Endodermal cell (in vitro differentiated cells): ENCODE measurements at regions not wholly inside any gene's neighbourhood (a gene's known extent, or its start where the extent isn't known, plus 50 kb on each side); places are given as distances from the start of the nearest gene placed in this dataset.

Source experiments
- DNase-seq: peaks from one replicate; pipeline ENCODE4 v3.0.0-alpha.2; 2017
- H3K27ac ChIP-seq: 2 replicates; pipeline ENCODE4 v1.5.1; 2013; ENCODE audit warnings: mild to moderate bottlenecking, low read depth, low read length, moderate library complexity
- H3K27me3 ChIP-seq: 2 replicates; pipeline ENCODE4 v1.6.1; 2013; ENCODE audit warnings: mild to moderate bottlenecking, low read length, moderate library complexity; ENCODE audit not compliant: insufficient read depth, control insufficient read depth, poor library complexity, severe bottlenecking
- H3K36me3 ChIP-seq: 2 replicates; pipeline ENCODE4 v1.7.0; 2013; ENCODE audit warnings: mild to moderate bottlenecking, low read length, moderate library complexity; ENCODE audit not compliant: control insufficient read depth, insufficient read depth
- H3K4me1 ChIP-seq: one replicate; pipeline ENCODE4 v1.7.0; 2013; ENCODE audit warnings: low read length; ENCODE audit not compliant: control insufficient read depth, insufficient read depth
- H3K4me3 ChIP-seq: 2 replicates; pipeline ENCODE4 v1.5.1; 2013; ENCODE audit warnings: mild to moderate bottlenecking, low read length, moderate library complexity
- H3K9ac ChIP-seq: 2 replicates; pipeline ENCODE4 v1.6.1; 2013; ENCODE audit warnings: mild to moderate bottlenecking, low read length, moderate library complexity; ENCODE audit not compliant: poor library complexity, severe bottlenecking; ENCODE audit errors: extremely low read depth
- H3K9me3 ChIP-seq: 2 replicates; pipeline ENCODE4 v1.6.1; 2013; ENCODE audit warnings: mild to moderate bottlenecking, low read length, moderate library complexity; ENCODE audit not compliant: control insufficient read depth
- H3K27ac Mint-ChIP-seq: 2 replicates; pipeline ENCODE4 v1.8.0; 2020; ENCODE audit warnings: mixed read lengths
- H3K27me3 Mint-ChIP-seq: 2 replicates; pipeline ENCODE4 v1.8.0; 2021; ENCODE audit warnings: mild to moderate bottlenecking, mixed read lengths; ENCODE audit not compliant: insufficient read depth
- H3K36me3 Mint-ChIP-seq: 2 replicates; pipeline ENCODE4 v1.8.0; 2020; ENCODE audit warnings: low read depth, mixed read lengths
- H3K4me1 Mint-ChIP-seq: 2 replicates; pipeline ENCODE4 v1.8.0; 2020; ENCODE audit warnings: mixed read lengths
- H3K4me3 Mint-ChIP-seq: 2 replicates; pipeline ENCODE4 v1.8.0; 2020; ENCODE audit warnings: mild to moderate bottlenecking, moderate library complexity, mixed read lengths
- H3K9me3 Mint-ChIP-seq: 2 replicates; pipeline ENCODE4 v1.8.0; 2020; ENCODE audit warnings: mild to moderate bottlenecking, mixed read lengths
- WGBS, 2 experiments: methylation state at CpG; one replicate each; pipeline versions ENCODE4 v1.1.5 to v1.1.7; 2013; ENCODE audit warnings: missing lambda C conversion rate in 2 of 2, mixed read lengths in 1 of 2; ENCODE audit not compliant: insufficient coverage in 1 of 2, insufficient read length in 1 of 2; 5-methylcytosine and 5-hydroxymethylcytosine counted together
- TF ChIP-seq, protein P1 (sequence below): fragments of 200-600 bp; sonication (generic); conservative IDR thresholded peaks from 2 replicates; pipeline ENCODE4 v1.5.0; 2021; ENCODE audit warnings: antibody characterized with exemption, mild to moderate bottlenecking

DNA sequence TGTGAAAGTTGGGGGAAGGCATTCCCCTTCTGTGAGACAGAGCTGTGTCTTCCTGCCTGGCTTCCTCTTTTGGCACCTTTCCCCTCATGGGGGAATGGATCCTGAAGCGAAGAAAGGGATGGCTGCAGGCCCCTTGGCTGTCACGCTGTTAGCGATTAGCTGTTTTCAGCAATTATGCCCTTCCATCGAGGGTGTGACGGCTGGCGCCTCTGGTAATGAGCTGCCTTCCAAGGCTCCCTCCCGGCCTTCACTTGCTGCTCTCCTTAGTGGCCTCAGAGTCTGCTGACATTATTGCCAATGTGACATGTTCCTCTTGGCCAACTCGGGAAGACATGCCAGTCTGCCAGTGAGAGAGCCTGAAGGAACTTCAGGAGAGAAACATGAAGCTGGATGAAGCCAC lies 162.1 kb downstream of the ZIC5 start:
- Mint-ChIP-seq H3K4me1 (peaks cover 29% of the 10 kb centered on the region), H3K4me3 (no peak overlapping the region), H3K9me3 (no peaks in the 10 kb centered on the region), H3K36me3 (no peaks in the 10 kb centered on the region), H3K27me3 (peaks cover 3% of the 10 kb centered on the region), H3K27ac (no peak overlapping the region)
- Histone ChIP-seq H3K36me3 (no peaks in the 10 kb centered on the region), H3K9ac (no peak overlapping the region), H3K27ac (no peak overlapping the region), H3K9me3 (no peaks in the 10 kb centered on the region), H3K27me3 (no peaks in the 10 kb centered on the region), H3K4me1 (no peaks in the 10 kb centered on the region), H3K4me3 (no peak overlapping the region)
- peak; percentile 41 for DNase-seq
- WGBS, 2 experiments: 89 to 94% methylated on average over 8 of the region's 8 CpGs
- TF ChIP-seq, protein P1, sequence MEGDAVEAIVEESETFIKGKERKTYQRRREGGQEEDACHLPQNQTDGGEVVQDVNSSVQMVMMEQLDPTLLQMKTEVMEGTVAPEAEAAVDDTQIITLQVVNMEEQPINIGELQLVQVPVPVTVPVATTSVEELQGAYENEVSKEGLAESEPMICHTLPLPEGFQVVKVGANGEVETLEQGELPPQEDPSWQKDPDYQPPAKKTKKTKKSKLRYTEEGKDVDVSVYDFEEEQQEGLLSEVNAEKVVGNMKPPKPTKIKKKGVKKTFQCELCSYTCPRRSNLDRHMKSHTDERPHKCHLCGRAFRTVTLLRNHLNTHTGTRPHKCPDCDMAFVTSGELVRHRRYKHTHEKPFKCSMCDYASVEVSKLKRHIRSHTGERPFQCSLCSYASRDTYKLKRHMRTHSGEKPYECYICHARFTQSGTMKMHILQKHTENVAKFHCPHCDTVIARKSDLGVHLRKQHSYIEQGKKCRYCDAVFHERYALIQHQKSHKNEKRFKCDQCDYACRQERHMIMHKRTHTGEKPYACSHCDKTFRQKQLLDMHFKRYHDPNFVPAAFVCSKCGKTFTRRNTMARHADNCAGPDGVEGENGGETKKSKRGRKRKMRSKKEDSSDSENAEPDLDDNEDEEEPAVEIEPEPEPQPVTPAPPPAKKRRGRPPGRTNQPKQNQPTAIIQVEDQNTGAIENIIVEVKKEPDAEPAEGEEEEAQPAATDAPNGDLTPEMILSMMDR: no peak

DNA sequence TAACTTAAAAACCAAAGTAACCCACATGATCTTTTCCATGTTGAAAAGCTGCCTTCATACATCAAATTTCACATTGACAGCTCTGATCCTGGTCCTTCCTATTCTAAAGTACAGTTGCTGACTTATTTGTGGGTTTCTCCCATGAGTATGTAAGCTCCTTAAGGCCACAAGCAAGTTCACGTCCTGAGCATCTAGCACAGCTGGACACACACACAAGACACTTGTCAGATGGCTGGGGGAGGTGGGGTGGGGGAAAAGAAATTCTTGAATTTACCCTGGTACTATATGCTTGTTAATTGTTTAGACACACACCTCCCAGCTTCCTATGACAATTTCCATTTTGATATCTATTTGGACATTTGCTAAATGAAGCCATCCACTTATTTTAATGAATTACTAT lies 162.8 kb downstream of the ZIC5 start:
- H3K9me3 Mint-ChIP-seq: no peaks in the 10 kb centered on the region
- H3K9ac ChIP-seq: no peak overlapping the region
- H3K27me3 Mint-ChIP-seq: peaks cover 6% of the 10 kb centered on the region
- no peaks in the 10 kb centered on the region for H3K27me3 ChIP-seq
- H3K9me3 ChIP-seq: no peaks in the 10 kb centered on the region
- H3K4me3 Mint-ChIP-seq: no peak overlapping the region
- H3K27ac Mint-ChIP-seq: no peak overlapping the region
- H3K4me1 Mint-ChIP-seq: peaks cover 33% of the 10 kb centered on the region
- no peak overlapping the region for H3K4me3 ChIP-seq
- WGBS, 2 experiments: 83% methylated on average over 1 of the region's 1 CpG; no CpG with 5 or more reads in 1 of the 2 experiments
- TF ChIP-seq, protein P1: no peak
- DNase-seq: no peak
- H3K36me3 Mint-ChIP-seq: no peaks in the 10 kb centered on the region
- H3K27ac ChIP-seq: no peak overlapping the region
- H3K4me1 ChIP-seq: no peaks in the 10 kb centered on the region
- no peaks in the 10 kb centered on the region for H3K36me3 ChIP-seq

DNA sequence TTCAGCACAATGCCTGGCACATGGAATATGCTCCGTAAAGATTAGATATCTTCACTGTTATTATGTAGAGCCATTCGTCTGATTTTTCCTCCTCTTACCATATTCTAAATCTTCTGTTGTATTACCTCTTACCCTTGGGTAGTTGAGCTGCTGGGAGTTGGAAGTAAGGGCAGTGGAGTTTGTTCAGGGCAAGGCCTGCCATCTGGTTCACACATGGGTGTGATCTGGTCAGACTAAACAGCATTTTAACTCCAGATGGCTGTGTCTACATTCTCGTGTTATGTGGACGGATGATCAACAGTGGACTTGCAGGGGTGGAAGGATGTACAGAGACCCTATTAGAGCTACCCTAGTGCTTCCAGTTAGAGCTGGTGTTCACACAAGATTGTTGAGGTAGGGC lies 164.9 kb downstream of the ZIC5 start:
- no peak overlapping the region for H3K4me3 Mint-ChIP-seq
- WGBS, 2 experiments: 90 to 100% methylated on average over 4 of the region's 4 CpGs
- H3K27ac ChIP-seq: no peak overlapping the region
- TF ChIP-seq, protein P1: no peak
- H3K27me3 ChIP-seq: no peaks in the 10 kb centered on the region
- DNase-seq: no peak
- H3K4me1 Mint-ChIP-seq: peaks cover 33% of the 10 kb centered on the region
- H3K36me3 Mint-ChIP-seq: no peaks in the 10 kb centered on the region
- no peaks in the 10 kb centered on the region for H3K4me1 ChIP-seq
- H3K9me3 ChIP-seq: no peaks in the 10 kb centered on the region
- H3K9me3 Mint-ChIP-seq: no peaks in the 10 kb centered on the region
- H3K4me3 ChIP-seq: no peak overlapping the region
- peaks cover 9% of the 10 kb centered on the region for H3K27me3 Mint-ChIP-seq
- H3K27ac Mint-ChIP-seq: no peak overlapping the region
- no peak overlapping the region for H3K9ac ChIP-seq
- H3K36me3 ChIP-seq: no peaks in the 10 kb centered on the region
